ENCODE measurements at regions not wholly inside any gene's neighbourhood (a gene's known extent, or its start where the extent isn't known, plus 50 kb on each side); places are given as distances from the start of the nearest gene placed in this dataset.

- TF ChIP-seq EZH2 (IDR thresholded peaks at IDR 0.05; ENCODE audit: borderline replicate concordance, low read depth, low read length, severe bottlenecking) (no peak), CTCF (IDR thresholded peaks at IDR 0.05; ENCODE audit: borderline replicate concordance, extremely low read depth, low read length, poor library complexity, severe bottlenecking) (no peak)
- DNase-seq, result no peak
- H3K4me3 ChIP-seq (ENCODE audit: low read depth in 1 of 2, low read length in 2 of 2), result no peak overlapping the region
- H2AFZ ChIP-seq (ENCODE audit: low read depth, low read length), result no peak overlapping the region
- no peaks in the 10 kb centered on the region for H3K36me3 ChIP-seq (ENCODE audit: insufficient read depth, low read length)
- ATAC-seq (ENCODE audit: insufficient read depth, low read depth), result no peak
- H3K9me3 ChIP-seq (ENCODE audit: insufficient read depth, low read length, severe bottlenecking), result no peaks in the 10 kb centered on the region
- no peak overlapping the region for H3K4me2 ChIP-seq (ENCODE audit: insufficient read depth, low read length)
- H3K79me2 ChIP-seq (ENCODE audit: insufficient read depth, low read length), result no peaks in the 10 kb centered on the region
- H3K4me1 ChIP-seq (ENCODE audit: insufficient read depth, low read length), result no peaks in the 10 kb centered on the region
- H4K20me1 ChIP-seq (ENCODE audit: insufficient read depth, low read length), result no peaks in the 10 kb centered on the region
- H3K27ac ChIP-seq (ENCODE audit: low read length), result no peak overlapping the region
- no peaks in the 10 kb centered on the region for H3K27me3 ChIP-seq (ENCODE audit: insufficient read depth, low read length, poor library complexity)
- no peak overlapping the region for H3K9ac ChIP-seq (ENCODE audit: low read depth, low read length)
These were observed 133.4 kb upstream of the PAPPA start for GRCh38 chr9:116020146-116020545.

- Histone ChIP-seq H4K20me1 (ENCODE audit: insufficient read depth, low read length) (no peaks in the 10 kb centered on the region), H2AFZ (ENCODE audit: low read depth, low read length) (no peak overlapping the region), H3K4me1 (ENCODE audit: insufficient read depth, low read length) (no peaks in the 10 kb centered on the region), H3K4me3 (ENCODE audit: low read depth in 1 of 2, low read length in 2 of 2) (no peak overlapping the region), H3K36me3 (ENCODE audit: insufficient read depth, low read length) (no peaks in the 10 kb centered on the region), H3K9ac (ENCODE audit: low read depth, low read length) (no peak overlapping the region), H3K4me2 (ENCODE audit: insufficient read depth, low read length) (no peak overlapping the region), H3K79me2 (ENCODE audit: insufficient read depth, low read length) (no peaks in the 10 kb centered on the region), H3K9me3 (ENCODE audit: insufficient read depth, low read length, severe bottlenecking) (no peaks in the 10 kb centered on the region), H3K27ac (ENCODE audit: low read length) (no peak overlapping the region), H3K27me3 (ENCODE audit: insufficient read depth, low read length, poor library complexity) (no peaks in the 10 kb centered on the region)
- TF ChIP-seq CTCF (IDR thresholded peaks at IDR 0.05; ENCODE audit: borderline replicate concordance, extremely low read depth, low read length, poor library complexity, severe bottlenecking), result no peak
- TF ChIP-seq EZH2 (IDR thresholded peaks at IDR 0.05; ENCODE audit: borderline replicate concordance, low read depth, low read length, severe bottlenecking), result no peak
- no peak for DNase-seq
- no peak for ATAC-seq (ENCODE audit: insufficient read depth, low read depth)
These were observed 132.8 kb upstream of the PAPPA start for GRCh38 chr9:116020801-116021200.

- no peak overlapping the region for H3K9ac ChIP-seq (ENCODE audit: low read depth, low read length)
- ATAC-seq (ENCODE audit: insufficient read depth, low read depth), result no peak
These were observed 126.5 kb upstream of the PAPPA start for GRCh38 chr9:116027096-116027495.

More at GRCh38 chr9:116027096-116027495, 126.5 kb upstream of the PAPPA start:
- TF ChIP-seq EZH2 (IDR thresholded peaks at IDR 0.05; ENCODE audit: borderline replicate concordance, low read depth, low read length, severe bottlenecking), result no peak
- TF ChIP-seq CTCF (IDR thresholded peaks at IDR 0.05; ENCODE audit: borderline replicate concordance, extremely low read depth, low read length, poor library complexity, severe bottlenecking), result no peak
- no peak overlapping the region for H3K27ac ChIP-seq (ENCODE audit: low read length)
- no peaks in the 10 kb centered on the region for H3K36me3 ChIP-seq (ENCODE audit: insufficient read depth, low read length)
- no peaks in the 10 kb centered on the region for H3K27me3 ChIP-seq (ENCODE audit: insufficient read depth, low read length, poor library complexity)
- H4K20me1 ChIP-seq (ENCODE audit: insufficient read depth, low read length), result no peaks in the 10 kb centered on the region
- no peaks in the 10 kb centered on the region for H3K79me2 ChIP-seq (ENCODE audit: insufficient read depth, low read length)
- H3K9me3 ChIP-seq (ENCODE audit: insufficient read depth, low read length, severe bottlenecking), result no peaks in the 10 kb centered on the region
- H3K4me3 ChIP-seq (ENCODE audit: low read depth in 1 of 2, low read length in 2 of 2), result no peak overlapping the region
- no peak for DNase-seq
- H3K4me2 ChIP-seq (ENCODE audit: insufficient read depth, low read length), result no peak overlapping the region
- no peaks in the 10 kb centered on the region for H3K4me1 ChIP-seq (ENCODE audit: insufficient read depth, low read length)
- H2AFZ ChIP-seq (ENCODE audit: low read depth, low read length), result no peak overlapping the region

Data from DND-41 (cell line).